ENCODE measurements at regions not wholly inside any gene's neighbourhood (a gene's known extent, or its start where the extent isn't known, plus 50 kb on each side); places are given as distances from the start of the nearest gene placed in this dataset.
A peak's percentile ranks its signal among the peaks of the same experiment; 100 is the strongest.
"Not testable (repeated sequence)": the region's sequence is repeated elsewhere in the genome, so short reads cannot be mapped to it uniquely, and the experiment has no call there.

DNA sequence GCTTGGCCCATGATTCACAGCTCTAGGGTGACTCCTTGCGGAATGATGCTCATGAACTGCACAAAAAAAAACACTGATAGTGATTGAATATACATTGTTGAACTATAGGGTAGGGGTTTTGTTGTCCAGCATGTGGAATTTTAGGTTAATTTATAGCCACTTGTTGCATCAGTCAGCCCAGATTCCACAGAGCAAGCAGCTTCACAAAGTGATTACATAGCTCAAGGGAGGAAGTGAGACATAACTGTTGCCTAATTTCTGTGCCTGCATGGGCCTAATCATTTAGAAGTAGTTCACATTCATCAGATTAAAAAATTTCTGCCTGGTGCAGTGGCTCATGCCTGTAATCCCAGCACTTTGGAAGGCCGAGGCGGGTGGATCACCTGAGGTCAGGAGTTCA is 142.2 kb upstream of the ZNF722 start:
- DNase-seq, result not testable (repeated sequence)

DNA sequence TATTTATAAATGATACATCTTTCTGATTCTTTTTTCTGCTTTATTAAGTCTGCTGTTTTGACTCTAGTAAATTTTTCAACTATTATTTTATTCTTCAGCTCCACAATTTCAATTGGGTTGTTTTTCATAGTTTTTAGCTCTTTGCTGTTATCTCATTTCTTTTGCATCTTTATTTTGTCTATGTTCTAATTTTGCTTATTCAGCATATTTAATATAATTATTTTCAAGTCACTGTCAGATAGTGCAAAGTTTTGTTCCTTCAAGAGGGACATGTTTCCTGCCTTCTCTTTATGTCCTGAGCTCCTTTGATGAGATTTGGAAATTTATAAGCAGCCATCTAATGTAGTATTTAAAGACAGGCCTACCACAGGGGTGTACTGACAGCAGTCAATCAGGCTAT is 131.5 kb upstream of the ZNF722 start:
- no peak for DNase-seq

DNA sequence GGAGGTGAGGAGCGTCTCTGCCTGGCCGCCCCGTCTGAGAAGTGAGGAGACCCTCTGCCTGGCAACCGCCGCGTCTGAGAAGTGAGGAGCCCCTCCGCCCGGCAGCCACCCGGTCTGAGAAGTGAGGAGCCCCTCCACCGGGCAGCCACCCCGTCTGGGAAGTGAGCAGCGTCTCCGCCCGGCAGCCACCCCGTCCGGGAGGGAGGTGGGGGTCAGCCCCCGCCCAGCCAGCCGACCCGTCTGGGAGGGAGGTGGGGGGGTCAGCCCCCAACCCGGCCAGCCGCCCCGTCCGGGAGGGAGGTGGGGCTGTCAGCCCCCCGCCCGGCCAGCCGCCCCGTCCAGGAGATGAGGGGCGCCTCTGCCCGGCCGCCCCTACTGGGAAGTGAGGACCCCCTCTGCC is 124.4 kb upstream of the ZNF722 start:
- DNase-seq, result not testable (repeated sequence)

GRCh38 chr7:63876707-63877322 is 121.8 kb upstream of the ZNF722 start:
- no peak for DNase-seq

- DNase-seq, result no peak
These were observed 111.6 kb upstream of the ZNF722 start for GRCh38 chr7:63887031-63887430.

GRCh38 chr7:63899691-63900393 is 98.8 kb upstream of the ZNF722 start:
- peak; percentile 74 for DNase-seq

DNA sequence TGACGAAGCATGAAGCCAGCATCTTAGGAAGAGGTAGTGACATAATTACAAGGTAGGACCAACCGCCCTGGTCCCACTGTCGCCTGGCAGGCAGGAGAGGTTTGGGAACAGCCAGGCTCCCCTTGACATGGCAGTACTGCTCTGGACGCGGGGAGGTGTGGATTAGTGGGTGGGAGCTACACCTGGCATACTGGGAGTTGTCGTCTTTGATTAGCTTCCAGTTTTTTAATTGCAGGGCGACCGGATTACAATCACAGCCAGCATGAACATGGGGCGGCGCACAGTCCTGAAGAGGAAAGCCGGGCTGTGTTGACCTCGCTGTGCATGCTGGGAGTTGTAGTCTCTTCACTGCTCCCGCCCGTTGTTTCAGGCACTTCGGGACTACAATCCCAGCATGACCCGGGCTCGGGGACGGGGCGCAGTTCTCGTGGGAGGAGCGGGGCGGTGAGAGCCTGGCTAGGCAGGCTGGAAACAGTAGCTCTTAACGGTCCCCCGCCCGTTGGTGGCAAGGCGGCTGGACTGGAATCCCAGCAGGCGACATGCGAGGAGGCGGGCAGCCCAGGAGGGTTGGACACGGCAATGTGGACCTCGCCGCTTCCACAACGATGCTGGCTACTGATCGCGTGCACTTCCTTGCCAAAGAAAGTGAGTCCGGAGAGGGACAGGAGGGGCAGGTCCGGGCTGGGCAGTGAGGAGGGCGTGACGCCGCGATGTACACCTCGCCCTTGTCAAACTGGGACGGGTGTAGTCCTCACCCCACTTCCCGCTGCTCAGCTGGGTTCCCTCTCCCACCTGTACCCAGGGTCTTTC is 98.0 kb upstream of the ZNF722 start:
- peak; percentile 84 for DNase-seq

DNA sequence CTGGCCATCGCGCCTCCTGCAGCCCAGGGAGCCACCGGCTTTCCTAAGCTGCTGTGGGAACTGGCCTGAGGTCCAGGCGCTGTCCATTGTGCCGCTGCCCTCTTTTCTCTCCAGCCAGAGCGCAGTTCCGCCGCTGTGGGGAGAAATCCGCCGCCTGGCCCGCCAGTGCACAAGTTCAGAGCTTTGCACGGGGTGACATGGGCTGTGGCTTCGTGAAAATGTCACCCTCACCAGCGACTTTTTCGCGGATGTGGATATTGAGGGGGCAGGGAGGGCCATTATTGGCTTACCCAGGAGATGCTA is 97.5 kb upstream of the ZNF722 start:
- DNase-seq, result not testable (repeated sequence)

- DNase-seq, result no peak
These were observed 79.7 kb upstream of the ZNF722 start for GRCh38 chr7:63918986-63919385.

DNA sequence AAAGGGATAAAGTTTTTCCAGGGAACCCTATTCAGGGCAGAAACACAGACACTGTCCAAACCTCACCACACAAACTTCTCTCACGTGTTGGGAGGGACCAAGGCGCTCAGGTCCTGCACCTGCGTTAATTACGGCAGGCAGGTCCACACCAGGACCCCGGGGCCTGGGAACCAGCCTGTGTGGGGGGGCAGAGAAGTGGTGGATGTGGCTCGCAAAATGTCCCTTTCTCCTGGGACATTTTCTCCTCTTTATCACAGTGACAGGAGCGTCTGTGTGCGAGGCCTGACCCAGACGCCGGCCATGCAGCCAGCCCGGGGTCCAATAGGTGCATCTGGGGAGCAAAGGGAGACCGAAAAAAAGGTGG is 73.4 kb upstream of the ZNF722 start:
- DNase-seq, result no peak

GRCh38 chr7:63925626-63926460 is 72.8 kb upstream of the ZNF722 start:
- DNase-seq, result peak; percentile 85

- DNase-seq, result no peak
These were observed 71.4 kb upstream of the ZNF722 start for GRCh38 chr7:63927261-63927660.

- DNase-seq, result no peak
These were observed 67.5 kb upstream of the ZNF722 start for GRCh38 chr7:63931057-63931600.

DNA sequence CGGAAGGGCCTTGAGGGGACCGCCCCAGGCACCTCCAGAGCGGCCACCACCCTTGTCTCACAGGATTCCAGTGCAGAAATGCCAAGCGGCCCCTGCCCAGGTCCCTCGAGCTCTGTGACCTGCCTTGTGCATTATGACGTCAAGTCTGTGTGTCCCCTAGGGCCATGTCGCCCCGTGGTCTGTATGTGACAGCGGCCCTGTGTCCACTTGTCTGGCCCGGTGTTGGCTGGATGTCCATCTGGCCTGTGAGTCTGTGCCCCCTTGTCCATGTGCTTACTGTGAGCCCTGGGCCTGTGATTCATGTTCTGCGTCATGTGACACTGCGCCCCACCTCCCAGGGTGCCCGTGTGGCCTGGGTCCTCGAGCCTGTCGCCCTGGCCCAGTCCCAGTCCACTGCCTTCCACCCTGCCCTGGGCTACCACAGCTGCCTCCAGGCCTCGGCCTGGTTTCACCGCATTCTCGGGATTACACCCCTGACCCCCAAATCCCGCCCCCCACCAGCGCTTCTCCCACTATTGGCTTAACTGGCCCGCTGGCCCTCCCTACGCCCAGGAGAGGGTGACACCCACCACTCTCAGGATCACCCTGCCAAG is 66.6 kb upstream of the ZNF722 start:
- no peak for DNase-seq
